ENCODE measurements at regions not wholly inside any gene's neighbourhood (a gene's known extent, or its start where the extent isn't known, plus 50 kb on each side); places are given as distances from the start of the nearest gene placed in this dataset.

DNA sequence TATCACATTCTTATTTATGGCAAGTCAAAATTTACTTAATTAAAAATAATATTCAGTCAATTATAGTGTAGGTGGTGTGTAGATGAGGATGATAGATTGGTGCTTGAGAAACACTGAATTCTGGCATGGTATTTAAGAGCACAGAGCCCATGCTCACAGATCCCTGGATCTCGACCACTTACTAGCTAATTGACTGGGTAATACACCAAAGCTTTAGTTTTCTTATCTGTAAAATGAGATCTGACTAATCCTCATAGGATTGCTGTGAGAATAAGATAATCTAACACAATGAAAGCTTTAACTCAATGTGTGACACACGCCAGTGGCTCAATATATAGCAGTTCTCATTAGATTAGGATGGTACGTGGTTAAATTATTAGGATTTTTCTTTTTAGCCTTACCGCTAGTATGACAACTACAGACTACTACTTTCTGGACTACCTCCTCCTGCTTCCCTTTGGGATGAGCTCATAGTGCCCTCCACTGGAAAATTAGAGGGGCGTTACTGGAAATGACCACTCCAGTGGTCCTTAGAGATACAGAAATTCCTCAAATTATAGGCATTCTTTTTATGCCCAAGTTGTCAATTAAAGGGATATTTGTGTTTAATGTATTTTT lies 482.8 kb upstream of the TBX3 start:
- H2AFZ ChIP-seq (replicated peaks) = no peak overlapping the region
- peak; percentile 58 for TF ChIP-seq CTCF (IDR thresholded peaks at IDR 0.05)
- no peak for TF ChIP-seq EZH2phosphoT487 (IDR thresholded peaks at IDR 0.05)
- TF ChIP-seq EZH2 (IDR thresholded peaks at IDR 0.05) = no peak
- H3K9me3 ChIP-seq (ENCODE audit: low read depth) = no peaks in the 10 kb centered on the region
- Mint-ChIP-seq H3K9me3 (no peaks in the 10 kb centered on the region), H3K4me3 (no peak overlapping the region), H3K4me1 (peaks cover 6% of the 10 kb centered on the region), H3K36me3 (no peaks in the 10 kb centered on the region), H3K27me3 (ENCODE audit: insufficient read depth, low read depth) (peaks cover 5% of the 10 kb centered on the region), H3K27ac (no peak overlapping the region)
- no peak overlapping the region for H3K4me2 ChIP-seq
- no peak overlapping the region for H3K27ac ChIP-seq
- DNase-seq (ENCODE audit: low spot score) = peak; percentile 42
- no peaks in the 10 kb centered on the region for H3K36me3 ChIP-seq
- H3F3A ChIP-seq (ENCODE audit: low read depth) = peaks cover 15% of the 10 kb centered on the region
- no peaks in the 10 kb centered on the region for H3K79me2 ChIP-seq (ENCODE audit: low read depth)
- H4K20me1 ChIP-seq (ENCODE audit: low read depth) = peaks cover 16% of the 10 kb centered on the region
- no peak overlapping the region for H3K9ac ChIP-seq
- peaks cover 14% of the 10 kb centered on the region for H3K4me1 ChIP-seq
- no peak overlapping the region for H3K4me3 ChIP-seq
- H3K27me3 ChIP-seq = peaks cover 47% of the 10 kb centered on the region

GRCh38 chr12:115163710-115164109 lies 479.7 kb upstream of the TBX3 start:
- no peak overlapping the region for H3K4me3 Mint-ChIP-seq
- H3K4me3 ChIP-seq = no peak overlapping the region
- no peak overlapping the region for H2AFZ ChIP-seq (replicated peaks)
- H4K20me1 ChIP-seq (ENCODE audit: low read depth) = peaks cover 16% of the 10 kb centered on the region
- H3K9me3 Mint-ChIP-seq = no peaks in the 10 kb centered on the region
- H3K27me3 Mint-ChIP-seq (ENCODE audit: insufficient read depth, low read depth) = peaks cover 14% of the 10 kb centered on the region
- DNase-seq (ENCODE audit: low spot score) = peak; percentile 86
- H3F3A ChIP-seq (ENCODE audit: low read depth) = peaks cover 15% of the 10 kb centered on the region
- H3K9ac ChIP-seq = no peak overlapping the region
- H3K27ac ChIP-seq = no peak overlapping the region
- H3K36me3 ChIP-seq = no peaks in the 10 kb centered on the region
- no peaks in the 10 kb centered on the region for H3K9me3 ChIP-seq (ENCODE audit: low read depth)
- TF ChIP-seq EZH2phosphoT487 (IDR thresholded peaks at IDR 0.05) (peak; percentile 65), EZH2 (IDR thresholded peaks at IDR 0.05) (no peak), CTCF (IDR thresholded peaks at IDR 0.05) (no peak)
- no peak overlapping the region for H3K27ac Mint-ChIP-seq
- H3K4me1 ChIP-seq = peaks cover 14% of the 10 kb centered on the region
- no peaks in the 10 kb centered on the region for H3K79me2 ChIP-seq (ENCODE audit: low read depth)
- no peaks in the 10 kb centered on the region for H3K36me3 Mint-ChIP-seq
- peaks cover 61% of the 10 kb centered on the region for H3K27me3 ChIP-seq
- H3K4me2 ChIP-seq = peak overlapping the region; percentile 57
- H3K4me1 Mint-ChIP-seq = peaks cover 6% of the 10 kb centered on the region

DNA sequence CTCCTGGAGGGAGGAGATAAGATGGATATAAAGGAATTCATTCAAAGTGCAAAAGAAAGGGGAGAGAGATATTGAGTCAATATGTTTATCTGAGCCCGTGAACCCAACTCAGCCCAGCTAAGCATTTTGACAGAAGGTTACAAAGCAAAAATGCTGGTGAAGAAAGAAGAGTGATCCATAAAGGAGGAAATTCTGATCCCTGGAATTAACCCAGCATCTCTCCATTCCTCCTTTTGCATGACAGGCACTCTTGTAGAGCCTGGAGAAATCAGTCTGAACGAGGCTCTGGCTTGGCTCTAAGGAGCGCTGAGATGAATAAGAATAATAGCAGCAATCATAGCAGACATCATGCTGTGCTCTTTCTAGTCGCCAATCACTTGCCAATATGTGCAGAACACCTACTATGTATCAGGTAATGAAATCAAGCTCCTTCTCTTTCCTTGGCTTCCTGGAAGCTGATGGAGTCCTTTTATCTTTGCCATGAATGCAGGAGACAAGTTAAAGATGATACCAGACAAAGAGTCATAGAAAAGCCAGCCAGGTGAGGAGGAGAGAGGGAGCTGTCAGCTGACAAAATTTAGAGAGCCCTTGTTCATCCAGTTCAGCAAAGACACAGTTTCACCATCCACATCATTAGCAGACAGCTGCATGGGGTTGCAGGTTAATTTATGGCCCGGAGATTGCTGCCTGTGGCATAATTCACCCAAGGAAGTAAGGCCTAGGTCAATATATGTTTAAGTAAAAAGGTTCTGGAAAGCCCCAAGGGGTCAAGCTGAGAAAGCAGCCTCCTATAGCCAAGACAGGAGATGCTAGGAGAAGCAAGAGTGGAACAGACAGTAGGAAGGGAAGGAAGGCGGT lies 476.5 kb upstream of the TBX3 start:
- no peaks in the 10 kb centered on the region for H3K9me3 Mint-ChIP-seq
- H3K27ac Mint-ChIP-seq = no peak overlapping the region
- H3K4me1 Mint-ChIP-seq = peaks cover 6% of the 10 kb centered on the region

More for the DNA sequence above, 476.5 kb upstream of the TBX3 start:
- no peaks in the 10 kb centered on the region for H3K79me2 ChIP-seq (ENCODE audit: low read depth)
- peaks cover 15% of the 10 kb centered on the region for H3F3A ChIP-seq (ENCODE audit: low read depth)
- H3K9me3 ChIP-seq (ENCODE audit: low read depth) = no peaks in the 10 kb centered on the region
- no peak overlapping the region for H3K9ac ChIP-seq
- no peak overlapping the region for H3K4me3 Mint-ChIP-seq
- peaks cover 16% of the 10 kb centered on the region for H3K27me3 Mint-ChIP-seq (ENCODE audit: insufficient read depth, low read depth)
- H4K20me1 ChIP-seq (ENCODE audit: low read depth) = peaks cover 13% of the 10 kb centered on the region
- H3K27me3 ChIP-seq = peaks cover 51% of the 10 kb centered on the region
- TF ChIP-seq EZH2 (IDR thresholded peaks at IDR 0.05) (no peak), EZH2phosphoT487 (IDR thresholded peaks at IDR 0.05) (no peak), CTCF (IDR thresholded peaks at IDR 0.05) (no peak)
- no peak overlapping the region for H3K4me2 ChIP-seq
- H3K4me3 ChIP-seq = no peak overlapping the region
- peaks cover 14% of the 10 kb centered on the region for H3K4me1 ChIP-seq
- no peak for DNase-seq (ENCODE audit: low spot score)
- no peaks in the 10 kb centered on the region for H3K36me3 ChIP-seq
- no peak overlapping the region for H3K27ac ChIP-seq
- H3K36me3 Mint-ChIP-seq = no peaks in the 10 kb centered on the region
- no peak overlapping the region for H2AFZ ChIP-seq (replicated peaks)
